SK-N-MC (cell line): ENCODE measurements at regions not wholly inside any gene's neighbourhood (a gene's known extent, or its start where the extent isn't known, plus 50 kb on each side); places are given as distances from the start of the nearest gene placed in this dataset.

Experiments
- EZH2 ChIP-seq: fragments of 200-600 bp; sonication (generic); IDR thresholded peaks from one replicate; pipeline ENCODE4 v1.6.1; 2017; ENCODE audit warnings: antibody characterized with exemption
- POLR2AphosphoS5 ChIP-seq: IDR thresholded peaks from 2 replicates; pipeline ENCODE4 v1.6.1; 2012; ENCODE audit warnings: mild to moderate bottlenecking, low read depth, low read length, borderline replicate concordance

DNA sequence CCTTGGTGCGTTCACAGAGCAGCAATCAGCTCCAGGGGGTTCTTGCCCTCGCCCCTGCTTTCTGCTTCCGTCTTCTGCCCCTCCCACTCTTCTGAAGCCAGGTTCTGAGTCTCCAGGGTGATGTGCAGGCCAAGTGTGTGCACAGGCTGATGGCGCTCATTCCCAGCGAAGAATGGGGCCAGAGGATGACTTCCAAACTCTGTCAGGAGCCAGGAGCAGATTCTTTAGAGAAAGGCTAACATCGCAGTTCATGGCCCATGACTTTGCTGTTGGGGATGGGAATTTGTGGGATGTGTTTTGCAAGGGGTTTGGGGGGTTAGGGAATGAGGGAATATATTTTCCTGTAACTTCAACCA lies 56.1 kb upstream of the CCN6 start:
- TF ChIP-seq EZH2, result no peak
- no peak for TF ChIP-seq POLR2AphosphoS5
